ENCODE measurements at regions not wholly inside any gene's neighbourhood (a gene's known extent, or its start where the extent isn't known, plus 50 kb on each side); places are given as distances from the start of the nearest gene placed in this dataset.

GRCh38 chr2:15773204-15773603 lies 167.1 kb upstream of the MYCN start:
- TF ChIP-seq CTCF (IDR thresholded peaks at IDR 0.05 in 4 of 5, conservative IDR thresholded peaks at IDR 0.05 in 1 of 5), result no peak
- TF ChIP-seq POLR2A (IDR thresholded peaks at IDR 0.05), result no peak
